ENCODE measurements at regions not wholly inside any gene's neighbourhood (a gene's known extent, or its start where the extent isn't known, plus 50 kb on each side); places are given as distances from the start of the nearest gene placed in this dataset.

GRCh38 chr6:76516924-76517323, 444.5 kb upstream of the IMPG1 start (continued):
- TF ChIP-seq ZNF318 (CRISPR knock-in tag; IDR thresholded peaks at IDR 0.05) (no peak), TIGD3 (CRISPR knock-in tag; IDR thresholded peaks at IDR 0.05; ENCODE audit: borderline replicate concordance) (no peak), ZBTB46 (CRISPR knock-in tag; IDR thresholded peaks at IDR 0.05; ENCODE audit: borderline replicate concordance) (no peak), ZNF33B (CRISPR knock-in tag; IDR thresholded peaks at IDR 0.05) (no peak), MTERF4 (CRISPR knock-in tag; IDR thresholded peaks at IDR 0.05) (no peak), GMEB2 (CRISPR knock-in tag; IDR thresholded peaks at IDR 0.05; ENCODE audit: low read depth) (no peak)

Data from HepG2 (cell line).